Endothelial cell of umbilical vein (primary cell): ENCODE measurements at regions not wholly inside any gene's neighbourhood (a gene's known extent, or its start where the extent isn't known, plus 50 kb on each side); places are given as distances from the start of the nearest gene placed in this dataset.

Experiments used
- EZH2 ChIP-seq: IDR thresholded peaks from 2 replicates; pipeline ENCODE4 v1.6.1; 2012; ENCODE audit warnings: borderline replicate concordance, low read depth, mild to moderate bottlenecking, moderate library complexity, low read length, inconsistent platforms; ENCODE audit not compliant: severe bottlenecking
- FOS ChIP-seq: IDR thresholded peaks from 2 replicates; pipeline ENCODE4 v1.6.1; 2011; ENCODE audit warnings: mild to moderate bottlenecking, low read length, moderate library complexity, borderline replicate concordance; ENCODE audit not compliant: insufficient read depth
- GATA2 ChIP-seq: IDR thresholded peaks from 2 replicates; pipeline ENCODE4 v1.7.0; 2011; ENCODE audit warnings: low read depth, mild to moderate bottlenecking, moderate library complexity, mixed read lengths, low read length; ENCODE audit not compliant: insufficient read length, insufficient read depth
- JUN ChIP-seq: IDR thresholded peaks from 2 replicates; pipeline ENCODE4 v1.6.1; 2011; ENCODE audit warnings: borderline replicate concordance, low read depth; ENCODE audit not compliant: insufficient read length, insufficient read depth
- MAX ChIP-seq: IDR thresholded peaks from 2 replicates; pipeline ENCODE4 v1.6.1; 2011; ENCODE audit not compliant: insufficient read depth, insufficient read length
- MYC ChIP-seq: IDR thresholded peaks from one replicate; pipeline ENCODE4 v1.6.1; 2011; ENCODE audit warnings: mild to moderate bottlenecking, low read depth, low read length
- POLR2A ChIP-seq: IDR thresholded peaks from 2 replicates; pipeline ENCODE4 v1.6.1; 2012; ENCODE audit warnings: low read depth, mild to moderate bottlenecking, control low read depth, low read length
- POLR2AphosphoS5 ChIP-seq: IDR thresholded peaks from 2 replicates; pipeline ENCODE4 v1.6.1; 2012; ENCODE audit warnings: low read depth, mild to moderate bottlenecking, control low read depth, low read length, moderate library complexity; ENCODE audit not compliant: insufficient read depth
- TF ChIP-seq, protein P1 (sequence below), 2 donors: IDR thresholded peaks; 1 replicate in 1 of 2; 2 replicates in 1 of 2; pipeline ENCODE4 v1.5.1; 2011; ENCODE audit warnings: low read length in 2 of 2, mild to moderate bottlenecking in 2 of 2, moderate library complexity in 2 of 2, control low read depth in 1 of 2, inconsistent platforms in 1 of 2, low read depth in 1 of 2; ENCODE audit not compliant: insufficient read depth in 1 of 2; ENCODE audit errors: extremely low read depth in 1 of 2

DNA sequence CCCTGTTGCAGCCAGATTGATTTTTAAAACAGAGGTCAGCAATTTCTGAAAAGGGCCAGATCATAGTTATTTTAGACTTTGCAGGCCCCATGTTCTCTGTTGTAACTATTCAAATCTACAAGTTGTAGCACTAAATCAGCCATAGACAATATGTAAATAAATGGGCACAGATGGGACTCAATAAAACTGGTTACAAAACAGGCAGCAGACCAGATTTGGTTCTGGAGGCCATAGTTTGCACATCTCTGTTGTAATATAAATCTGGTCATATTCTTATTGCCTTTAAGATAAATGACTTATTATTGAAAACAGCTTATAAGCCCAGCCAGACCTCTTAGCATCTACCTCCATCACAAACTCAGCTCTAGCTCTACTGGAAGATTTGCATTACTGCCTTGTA, 114.0 kb upstream of the ARG1 start:
- no peak for TF ChIP-seq POLR2AphosphoS5
- TF ChIP-seq, protein P1, sequence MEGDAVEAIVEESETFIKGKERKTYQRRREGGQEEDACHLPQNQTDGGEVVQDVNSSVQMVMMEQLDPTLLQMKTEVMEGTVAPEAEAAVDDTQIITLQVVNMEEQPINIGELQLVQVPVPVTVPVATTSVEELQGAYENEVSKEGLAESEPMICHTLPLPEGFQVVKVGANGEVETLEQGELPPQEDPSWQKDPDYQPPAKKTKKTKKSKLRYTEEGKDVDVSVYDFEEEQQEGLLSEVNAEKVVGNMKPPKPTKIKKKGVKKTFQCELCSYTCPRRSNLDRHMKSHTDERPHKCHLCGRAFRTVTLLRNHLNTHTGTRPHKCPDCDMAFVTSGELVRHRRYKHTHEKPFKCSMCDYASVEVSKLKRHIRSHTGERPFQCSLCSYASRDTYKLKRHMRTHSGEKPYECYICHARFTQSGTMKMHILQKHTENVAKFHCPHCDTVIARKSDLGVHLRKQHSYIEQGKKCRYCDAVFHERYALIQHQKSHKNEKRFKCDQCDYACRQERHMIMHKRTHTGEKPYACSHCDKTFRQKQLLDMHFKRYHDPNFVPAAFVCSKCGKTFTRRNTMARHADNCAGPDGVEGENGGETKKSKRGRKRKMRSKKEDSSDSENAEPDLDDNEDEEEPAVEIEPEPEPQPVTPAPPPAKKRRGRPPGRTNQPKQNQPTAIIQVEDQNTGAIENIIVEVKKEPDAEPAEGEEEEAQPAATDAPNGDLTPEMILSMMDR (IDR thresholded peaks at IDR 0.05; ENCODE audit: extremely low read depth in 1 of 2, insufficient read depth in 1 of 2, low read depth in 1 of 2, low read length in 2 of 2), result no peak
- TF ChIP-seq MAX, result no peak
- no peak for TF ChIP-seq EZH2
- TF ChIP-seq POLR2A, result no peak
- no peak for TF ChIP-seq GATA2
- no peak for TF ChIP-seq JUN
- no peak for TF ChIP-seq MYC
- no peak for TF ChIP-seq FOS
